ENCODE measurements at regions not wholly inside any gene's neighbourhood (a gene's known extent, or its start where the extent isn't known, plus 50 kb on each side); places are given as distances from the start of the nearest gene placed in this dataset.

DNA sequence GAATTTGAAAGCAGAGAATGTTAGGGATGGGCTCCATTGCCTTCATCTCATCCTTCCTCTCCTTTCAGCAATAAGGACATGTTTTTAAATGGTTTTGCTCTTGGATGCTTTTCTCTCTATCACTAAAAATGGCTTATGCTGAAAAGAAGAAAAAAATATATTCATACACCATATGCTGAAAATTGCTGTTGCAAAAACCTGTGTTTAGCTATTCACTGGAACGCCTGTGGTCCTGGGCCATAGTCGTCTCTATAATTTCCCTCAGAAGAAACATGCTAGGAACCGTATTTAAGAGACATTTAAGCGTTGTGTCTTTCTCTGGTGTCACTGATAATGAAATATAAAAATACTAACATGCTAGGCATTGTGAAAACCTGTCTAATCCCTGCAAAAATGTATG, 324.9 kb downstream of the TSN start:
- TF ChIP-seq RAD21 (IDR thresholded peaks at IDR 0.05 in 1 of 2, conservative IDR thresholded peaks at IDR 0.05 in 1 of 2; ENCODE audit: low read depth in 2 of 2, low read length in 2 of 2) = no peak
- no peak for TF ChIP-seq EZH2 (IDR thresholded peaks at IDR 0.05; ENCODE audit: low read depth, low read length, severe bottlenecking)
- no peak for TF ChIP-seq RXRA (IDR thresholded peaks at IDR 0.05; ENCODE audit: insufficient read depth, low read depth, low read length)
- no peak overlapping the region for H2BK12ac ChIP-seq (ENCODE audit: low read depth, low read length)
- H3K4ac ChIP-seq (replicated peaks; ENCODE audit: insufficient read length, low read depth, low read length) = no peak overlapping the region
- POLR2A ChIA-PET (ENCODE audit: partially characterized antibody) = no interaction called here
- no peaks in the 10 kb centered on the region for H3K79me1 ChIP-seq (ENCODE audit: low read depth, low read length)
- CTCF ChIA-PET (ENCODE audit: partially characterized antibody) = interaction anchor here (1.1 to 1.4 kb wide), 3 partner anchors 9 to 111 kb away, joined by 3 to 5 read pairs (median 3); no protein-coding TSS in a partner anchor
- no peak for DNase-seq (ENCODE audit: low read depth in 1 of 2, low spot score in 2 of 2)
- WGBS, 2 experiments (ENCODE audit: extremely low coverage in 1 of 2, insufficient coverage in 1 of 2, insufficient read length in 1 of 2, insufficient replicate concordance in 2 of 2, low coverage in 1 of 2, low lambda C conversion rate in 2 of 2, missing lambda C conversion rate in 1 of 2) = 87% methylated on average over 4 of the region's 4 CpGs; no CpG with 5 or more reads in 1 of the 2 experiments
- no peak overlapping the region for H2AFZ ChIP-seq (ENCODE audit: low read length)
- H3K27me3 ChIP-seq (replicated peaks in 1 of 4; ENCODE audit: control insufficient read depth in 3 of 4, extremely low read depth in 1 of 4, insufficient read depth in 3 of 4, low read length in 3 of 4) = no peaks in the 10 kb centered on the region
- H3K36me3 ChIP-seq (ENCODE audit: control insufficient read depth in 2 of 4, insufficient read depth in 4 of 4, low read length in 3 of 4) = no peaks in the 10 kb centered on the region
- H3K23me2 ChIP-seq (ENCODE audit: low read depth, low read length) = no peaks in the 10 kb centered on the region
- no peak overlapping the region for H3K4me3 ChIP-seq (ENCODE audit: extremely low read depth in 1 of 4, insufficient read depth in 2 of 4, low read depth in 3 of 4, low read length in 4 of 4)
- no peak overlapping the region for H2BK120ac ChIP-seq (replicated peaks; ENCODE audit: low read depth, low read length)
- H3K23ac ChIP-seq (ENCODE audit: insufficient read length) = no peak overlapping the region
- no peak for FAIRE-seq
- no peak overlapping the region for H2BK5ac ChIP-seq (ENCODE audit: low read depth, low read length)
- H2BK20ac ChIP-seq (ENCODE audit: low read length) = no peak overlapping the region
- H3K9ac ChIP-seq (replicated peaks in 1 of 4; ENCODE audit: extremely low read depth in 1 of 4, low read depth in 3 of 4, low read length in 3 of 4) = no peak overlapping the region
- H3K27ac ChIP-seq (ENCODE audit: low read depth, low read length) = no peak overlapping the region
- H4K5ac ChIP-seq (ENCODE audit: insufficient read length, low read depth, low read length) = no peak overlapping the region
- H3K4me1 ChIP-seq (replicated peaks in 1 of 4; ENCODE audit: control insufficient read depth in 3 of 4, insufficient read depth in 4 of 4, low read length in 3 of 4) = peaks cover 0 to 5% (median 3%) of the 10 kb centered on the region in 4 experiments; a peak in 4 of 7 replicates
- H2AK5ac ChIP-seq (ENCODE audit: low read depth, low read length) = no peak overlapping the region
- no peaks in the 10 kb centered on the region for H3K9me3 ChIP-seq (ENCODE audit: insufficient read depth in 2 of 2, low read depth in 1 of 2, low read length in 1 of 2)
- H4K8ac ChIP-seq (ENCODE audit: extremely low read depth, insufficient read depth, low read length) = no peak overlapping the region
- H3K14ac ChIP-seq (ENCODE audit: insufficient read length) = no peak overlapping the region
- no peaks in the 10 kb centered on the region for H3K79me2 ChIP-seq (ENCODE audit: control insufficient read depth in 1 of 2, insufficient read depth in 2 of 2, low read length in 2 of 2)
- no peak overlapping the region for H3K4me2 ChIP-seq (ENCODE audit: insufficient read depth in 1 of 2, low read depth in 2 of 2, low read length in 2 of 2)
- H4K20me1 ChIP-seq (replicated peaks in 1 of 2; ENCODE audit: control insufficient read depth in 1 of 2, insufficient read depth in 2 of 2, low read length in 2 of 2) = no peaks in the 10 kb centered on the region
- H4K91ac ChIP-seq (replicated peaks; ENCODE audit: insufficient read length, low read length) = no peak overlapping the region
- H3K56ac ChIP-seq (replicated peaks; ENCODE audit: insufficient read length, low read depth, low read length) = no peak overlapping the region
- no peak overlapping the region for H3K18ac ChIP-seq (ENCODE audit: extremely low read depth, low read length)
- H2BK15ac ChIP-seq (ENCODE audit: low read length) = no peak overlapping the region
